B cell (primary cell): ENCODE measurements at regions not wholly inside any gene's neighbourhood (a gene's known extent, or its start where the extent isn't known, plus 50 kb on each side); places are given as distances from the start of the nearest gene placed in this dataset.

Source experiments
- EZH2 ChIP-seq: IDR thresholded peaks from 2 replicates; pipeline ENCODE4 v1.6.1; 2012; ENCODE audit warnings: borderline replicate concordance, low read depth, mild to moderate bottlenecking, moderate library complexity, low read length; ENCODE audit not compliant: insufficient read depth, poor library complexity, severe bottlenecking
- TF ChIP-seq, protein P1 (sequence below): fragments of 200-600 bp; IDR thresholded peaks from one replicate; pipeline ENCODE4 v1.8.0; 2022; ENCODE audit warnings: antibody characterized with exemption, mild to moderate bottlenecking

DNA sequence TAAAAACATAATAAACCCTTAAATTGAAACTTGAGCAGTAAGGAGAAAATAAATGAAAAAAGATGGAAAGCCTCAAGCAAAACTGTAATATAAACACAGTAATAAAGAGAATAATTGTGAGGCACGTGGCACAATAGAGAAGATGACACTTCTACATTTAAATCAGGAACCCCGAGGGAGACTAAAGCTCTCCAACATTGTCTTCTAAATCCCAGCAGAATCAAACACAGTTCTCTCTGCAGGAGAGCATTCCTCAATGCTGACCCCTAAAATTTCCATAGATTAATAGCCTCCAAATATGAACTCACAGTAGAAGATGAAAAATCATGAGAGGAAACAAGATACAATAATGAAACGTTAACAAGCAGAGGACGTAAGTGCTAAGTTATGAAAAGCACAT lies 721.2 kb upstream of the COX7C start:
- TF ChIP-seq, protein P1, sequence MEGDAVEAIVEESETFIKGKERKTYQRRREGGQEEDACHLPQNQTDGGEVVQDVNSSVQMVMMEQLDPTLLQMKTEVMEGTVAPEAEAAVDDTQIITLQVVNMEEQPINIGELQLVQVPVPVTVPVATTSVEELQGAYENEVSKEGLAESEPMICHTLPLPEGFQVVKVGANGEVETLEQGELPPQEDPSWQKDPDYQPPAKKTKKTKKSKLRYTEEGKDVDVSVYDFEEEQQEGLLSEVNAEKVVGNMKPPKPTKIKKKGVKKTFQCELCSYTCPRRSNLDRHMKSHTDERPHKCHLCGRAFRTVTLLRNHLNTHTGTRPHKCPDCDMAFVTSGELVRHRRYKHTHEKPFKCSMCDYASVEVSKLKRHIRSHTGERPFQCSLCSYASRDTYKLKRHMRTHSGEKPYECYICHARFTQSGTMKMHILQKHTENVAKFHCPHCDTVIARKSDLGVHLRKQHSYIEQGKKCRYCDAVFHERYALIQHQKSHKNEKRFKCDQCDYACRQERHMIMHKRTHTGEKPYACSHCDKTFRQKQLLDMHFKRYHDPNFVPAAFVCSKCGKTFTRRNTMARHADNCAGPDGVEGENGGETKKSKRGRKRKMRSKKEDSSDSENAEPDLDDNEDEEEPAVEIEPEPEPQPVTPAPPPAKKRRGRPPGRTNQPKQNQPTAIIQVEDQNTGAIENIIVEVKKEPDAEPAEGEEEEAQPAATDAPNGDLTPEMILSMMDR, result no peak
- no peak for TF ChIP-seq EZH2
